Peyer's patch (tissue), 4 donors: ENCODE measurements at regions not wholly inside any gene's neighbourhood (a gene's known extent, or its start where the extent isn't known, plus 50 kb on each side); places are given as distances from the start of the nearest gene placed in this dataset.

ENCODE experiments used
- POLR2A ChIP-seq, 2 donors: fragments of 450-650 bp; IDR thresholded peaks; one replicate each; pipeline ENCODE4 v1.5.1; 2017; ENCODE audit warnings: antibody characterized with exemption in 2 of 2, mild to moderate bottlenecking in 2 of 2, moderate library complexity in 2 of 2
- TF ChIP-seq, protein P1 (sequence below), 6 experiments: fragments of 450-650 bp in 4 of 6; fragments of 200-600 bp in 2 of 6; sonication (generic) in 1 of 6; IDR thresholded peaks; one replicate each; pipeline ENCODE4 v1.5.1; 2017 to 2019; ENCODE audit warnings: antibody characterized with exemption in 6 of 6, mild to moderate bottlenecking in 3 of 6, moderate library complexity in 1 of 6

DNA sequence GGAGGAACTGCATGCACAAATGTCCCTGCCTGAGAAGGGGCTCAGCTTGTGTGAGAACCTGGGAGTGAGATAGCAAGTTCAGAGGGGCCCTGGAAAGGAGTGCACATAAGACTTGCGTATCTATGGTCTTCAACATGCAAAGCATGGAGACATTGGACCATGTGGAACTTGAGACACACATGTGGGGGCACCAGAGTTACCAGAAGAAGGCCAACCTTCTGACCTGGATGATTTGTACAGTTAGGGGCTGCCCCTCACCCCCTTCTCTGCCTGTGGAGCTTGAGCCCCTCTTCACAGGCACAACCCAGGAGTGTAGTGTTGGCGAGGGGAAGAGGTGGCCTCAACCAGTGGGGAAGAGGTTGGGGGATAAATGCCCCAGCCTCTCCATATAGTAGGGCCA, 165.0 kb upstream of the ARL4C start:
- TF ChIP-seq POLR2A (IDR thresholded peaks at IDR 0.05), result no peak
- TF ChIP-seq, protein P1, sequence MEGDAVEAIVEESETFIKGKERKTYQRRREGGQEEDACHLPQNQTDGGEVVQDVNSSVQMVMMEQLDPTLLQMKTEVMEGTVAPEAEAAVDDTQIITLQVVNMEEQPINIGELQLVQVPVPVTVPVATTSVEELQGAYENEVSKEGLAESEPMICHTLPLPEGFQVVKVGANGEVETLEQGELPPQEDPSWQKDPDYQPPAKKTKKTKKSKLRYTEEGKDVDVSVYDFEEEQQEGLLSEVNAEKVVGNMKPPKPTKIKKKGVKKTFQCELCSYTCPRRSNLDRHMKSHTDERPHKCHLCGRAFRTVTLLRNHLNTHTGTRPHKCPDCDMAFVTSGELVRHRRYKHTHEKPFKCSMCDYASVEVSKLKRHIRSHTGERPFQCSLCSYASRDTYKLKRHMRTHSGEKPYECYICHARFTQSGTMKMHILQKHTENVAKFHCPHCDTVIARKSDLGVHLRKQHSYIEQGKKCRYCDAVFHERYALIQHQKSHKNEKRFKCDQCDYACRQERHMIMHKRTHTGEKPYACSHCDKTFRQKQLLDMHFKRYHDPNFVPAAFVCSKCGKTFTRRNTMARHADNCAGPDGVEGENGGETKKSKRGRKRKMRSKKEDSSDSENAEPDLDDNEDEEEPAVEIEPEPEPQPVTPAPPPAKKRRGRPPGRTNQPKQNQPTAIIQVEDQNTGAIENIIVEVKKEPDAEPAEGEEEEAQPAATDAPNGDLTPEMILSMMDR (IDR thresholded peaks at IDR 0.05), result no peak
